Progenitor cell of endocrine pancreas (in vitro differentiated cells): ENCODE measurements at regions not wholly inside any gene's neighbourhood (a gene's known extent, or its start where the extent isn't known, plus 50 kb on each side); places are given as distances from the start of the nearest gene placed in this dataset.

Source experiments
- DNase-seq: peaks from one replicate; pipeline ENCODE4 v3.0.0; 2021; ENCODE audit warnings: low spot score; ENCODE audit not compliant: unreplicated experiment
- H3K27ac Mint-ChIP-seq: 2 replicates; pipeline ENCODE4 v1.8.0; 2021; ENCODE audit warnings: mild to moderate bottlenecking, moderate library complexity, mixed read lengths
- H3K27me3 Mint-ChIP-seq: 2 replicates; pipeline ENCODE4 v1.8.0; 2021; ENCODE audit warnings: mixed read lengths
- H3K36me3 Mint-ChIP-seq: 2 replicates; pipeline ENCODE4 v1.8.0; 2022; ENCODE audit warnings: mixed read lengths; ENCODE audit not compliant: insufficient read depth
- H3K4me1 Mint-ChIP-seq: 2 replicates; pipeline ENCODE4 v1.8.0; 2021; ENCODE audit warnings: low read depth, mixed read lengths
- H3K4me3 Mint-ChIP-seq: 2 replicates; pipeline ENCODE4 v1.8.0; 2021; ENCODE audit warnings: low read depth, mild to moderate bottlenecking, moderate library complexity, mixed read lengths
- H3K9me3 Mint-ChIP-seq: 2 replicates; pipeline ENCODE4 v1.8.0; 2021; ENCODE audit warnings: low read depth, mixed read lengths
- TF ChIP-seq, protein P1 (sequence below): fragments of 200-600 bp; sonication (generic); IDR thresholded peaks from one replicate; pipeline ENCODE4 v1.5.0; 2021; ENCODE audit warnings: antibody characterized with exemption, mild to moderate bottlenecking; ENCODE audit not compliant: unreplicated experiment

DNA sequence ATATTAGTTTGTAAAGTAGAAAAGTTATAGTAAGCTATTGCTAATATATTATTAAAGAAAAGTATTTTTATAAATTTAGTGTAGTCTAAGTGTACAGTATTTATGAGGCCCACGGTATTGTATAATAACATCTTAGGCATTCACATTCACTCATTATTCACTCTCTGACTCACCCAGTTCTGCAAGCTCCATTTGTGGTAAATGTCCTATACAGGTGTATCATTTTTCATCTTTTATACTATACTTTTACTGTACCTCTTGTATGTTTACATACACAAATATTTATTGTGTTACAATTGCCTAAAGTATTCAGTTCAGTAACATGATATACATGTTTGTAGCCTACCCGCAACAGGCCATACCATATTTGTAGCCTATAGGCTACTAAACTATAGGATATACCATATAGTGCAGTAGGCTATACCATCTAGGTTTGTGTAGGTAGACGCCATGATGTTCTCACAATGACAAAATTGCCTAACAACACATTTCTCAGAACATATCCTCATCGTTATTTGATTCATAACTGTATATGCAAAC, 246.8 kb upstream of the ALCAM start:
- TF ChIP-seq, protein P1, sequence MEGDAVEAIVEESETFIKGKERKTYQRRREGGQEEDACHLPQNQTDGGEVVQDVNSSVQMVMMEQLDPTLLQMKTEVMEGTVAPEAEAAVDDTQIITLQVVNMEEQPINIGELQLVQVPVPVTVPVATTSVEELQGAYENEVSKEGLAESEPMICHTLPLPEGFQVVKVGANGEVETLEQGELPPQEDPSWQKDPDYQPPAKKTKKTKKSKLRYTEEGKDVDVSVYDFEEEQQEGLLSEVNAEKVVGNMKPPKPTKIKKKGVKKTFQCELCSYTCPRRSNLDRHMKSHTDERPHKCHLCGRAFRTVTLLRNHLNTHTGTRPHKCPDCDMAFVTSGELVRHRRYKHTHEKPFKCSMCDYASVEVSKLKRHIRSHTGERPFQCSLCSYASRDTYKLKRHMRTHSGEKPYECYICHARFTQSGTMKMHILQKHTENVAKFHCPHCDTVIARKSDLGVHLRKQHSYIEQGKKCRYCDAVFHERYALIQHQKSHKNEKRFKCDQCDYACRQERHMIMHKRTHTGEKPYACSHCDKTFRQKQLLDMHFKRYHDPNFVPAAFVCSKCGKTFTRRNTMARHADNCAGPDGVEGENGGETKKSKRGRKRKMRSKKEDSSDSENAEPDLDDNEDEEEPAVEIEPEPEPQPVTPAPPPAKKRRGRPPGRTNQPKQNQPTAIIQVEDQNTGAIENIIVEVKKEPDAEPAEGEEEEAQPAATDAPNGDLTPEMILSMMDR, result no peak
- Mint-ChIP-seq H3K27ac (no peak overlapping the region), H3K27me3 (no peaks in the 10 kb centered on the region), H3K9me3 (no peaks in the 10 kb centered on the region), H3K4me3 (no peak overlapping the region), H3K4me1 (no peaks in the 10 kb centered on the region), H3K36me3 (no peaks in the 10 kb centered on the region)
- no peak for DNase-seq

DNA sequence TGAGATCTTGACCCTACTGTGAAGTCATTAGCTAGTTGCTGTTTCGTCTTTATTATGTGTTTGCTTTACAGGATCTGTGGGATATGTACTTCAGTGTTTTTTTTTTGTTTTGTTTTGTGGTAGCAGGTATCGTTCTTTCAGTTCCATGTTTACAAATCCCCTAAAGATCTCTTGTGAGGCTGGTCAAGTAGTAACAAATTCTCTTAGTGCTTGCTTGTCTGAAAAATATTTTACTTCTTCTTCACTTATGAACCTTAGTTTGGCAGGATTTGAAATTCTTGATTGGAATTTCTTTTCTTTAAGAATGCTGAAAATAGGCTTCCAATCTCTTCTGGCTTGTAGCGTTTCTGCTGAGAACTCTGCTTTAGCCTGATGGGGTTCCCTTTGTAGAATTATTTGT, 235.8 kb upstream of the ALCAM start:
- Mint-ChIP-seq H3K4me1 (no peaks in the 10 kb centered on the region), H3K36me3 (peaks cover 7% of the 10 kb centered on the region), H3K27me3 (no peaks in the 10 kb centered on the region), H3K4me3 (no peak overlapping the region), H3K9me3 (peaks cover 32% of the 10 kb centered on the region), H3K27ac (no peak overlapping the region)
- no peak for DNase-seq
- TF ChIP-seq, protein P1, result no peak

GRCh38 chr3:105137911-105138310, 228.8 kb upstream of the ALCAM start:
- H3K4me1 Mint-ChIP-seq, result no peaks in the 10 kb centered on the region
- H3K27me3 Mint-ChIP-seq, result no peaks in the 10 kb centered on the region
- no peak for DNase-seq
- H3K9me3 Mint-ChIP-seq, result no peaks in the 10 kb centered on the region
- no peak overlapping the region for H3K27ac Mint-ChIP-seq
- TF ChIP-seq, protein P1, result no peak
- no peak overlapping the region for H3K4me3 Mint-ChIP-seq
- H3K36me3 Mint-ChIP-seq, result no peaks in the 10 kb centered on the region

- Mint-ChIP-seq H3K4me3 (no peak overlapping the region), H3K27ac (no peak overlapping the region), H3K4me1 (no peaks in the 10 kb centered on the region), H3K9me3 (no peaks in the 10 kb centered on the region), H3K27me3 (no peaks in the 10 kb centered on the region), H3K36me3 (no peaks in the 10 kb centered on the region)
- TF ChIP-seq, protein P1, result no peak
- DNase-seq, result no peak
These were observed 226.7 kb upstream of the ALCAM start for GRCh38 chr3:105139881-105140560.

GRCh38 chr3:105140899-105141367, 225.8 kb upstream of the ALCAM start:
- Mint-ChIP-seq H3K4me3 (no peak overlapping the region), H3K27ac (no peak overlapping the region), H3K36me3 (no peaks in the 10 kb centered on the region), H3K4me1 (no peaks in the 10 kb centered on the region), H3K9me3 (no peaks in the 10 kb centered on the region), H3K27me3 (no peaks in the 10 kb centered on the region)
- no peak for DNase-seq
- TF ChIP-seq, protein P1, result no peak
